ENCODE measurements at regions not wholly inside any gene's neighbourhood (a gene's known extent, or its start where the extent isn't known, plus 50 kb on each side); places are given as distances from the start of the nearest gene placed in this dataset.
A peak's percentile ranks its signal among the peaks of the same experiment; 100 is the strongest.
"Not testable (repeated sequence)": the region's sequence is repeated elsewhere in the genome, so short reads cannot be mapped to it uniquely, and the experiment has no call there.

DNA sequence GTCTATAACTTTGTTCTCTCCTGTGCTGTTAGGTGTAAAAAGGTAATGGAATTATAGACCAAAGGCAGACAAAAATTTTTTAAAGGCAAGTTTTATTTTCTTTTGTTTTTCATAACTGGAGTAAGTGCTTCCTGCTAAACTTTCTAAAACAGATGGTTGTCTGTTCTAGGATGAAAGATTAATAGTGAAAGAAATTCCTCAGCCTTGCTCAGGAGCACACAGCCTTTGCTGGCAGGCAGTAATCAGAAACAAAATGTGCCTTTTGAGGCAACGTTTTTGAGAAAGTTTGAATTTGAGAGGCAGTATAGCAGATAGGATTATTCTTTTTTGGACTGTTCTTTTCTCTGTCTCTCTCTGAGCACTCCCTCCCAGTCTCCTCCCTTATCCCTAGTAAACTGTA is 2749.5 kb downstream of the PCDH9 start:
- no peak for DNase-seq

DNA sequence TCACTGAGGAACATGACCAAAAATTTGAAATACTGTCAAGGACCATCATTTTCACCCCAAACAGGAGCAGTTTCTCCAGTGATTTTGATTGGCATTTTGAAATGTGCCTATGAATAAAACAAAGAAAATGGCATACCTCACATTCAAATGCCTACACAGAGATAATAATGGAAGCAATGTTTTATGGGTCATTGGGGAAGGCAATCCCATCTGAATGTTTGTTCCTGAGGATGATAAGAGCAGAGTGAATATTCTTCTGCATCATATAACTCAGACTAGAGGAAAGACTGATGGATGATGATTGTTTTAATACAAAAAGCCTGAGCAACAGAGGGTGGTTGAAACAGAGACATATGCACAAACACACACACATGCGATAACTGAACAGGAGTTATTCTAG is 2749.9 kb downstream of the PCDH9 start:
- DNase-seq = no peak

DNA sequence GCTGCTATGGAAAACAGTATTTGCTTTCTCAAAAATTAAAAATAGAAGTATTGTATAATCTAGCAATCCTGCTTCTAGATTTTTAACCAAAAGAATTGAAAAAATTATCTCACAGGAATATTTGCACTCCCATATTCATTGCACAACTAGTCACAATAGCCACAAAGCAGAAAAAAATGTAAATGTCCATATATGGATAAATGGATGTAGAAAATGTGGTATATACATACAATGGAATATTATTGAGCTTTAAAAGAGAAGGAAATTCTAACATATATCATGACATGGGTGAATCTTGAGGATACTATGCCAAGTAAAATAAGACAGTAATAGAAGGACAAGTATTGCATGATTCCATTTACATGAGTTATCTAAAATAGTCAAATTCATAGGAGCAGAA is 2753.0 kb downstream of the PCDH9 start:
- no peak for DNase-seq

DNA sequence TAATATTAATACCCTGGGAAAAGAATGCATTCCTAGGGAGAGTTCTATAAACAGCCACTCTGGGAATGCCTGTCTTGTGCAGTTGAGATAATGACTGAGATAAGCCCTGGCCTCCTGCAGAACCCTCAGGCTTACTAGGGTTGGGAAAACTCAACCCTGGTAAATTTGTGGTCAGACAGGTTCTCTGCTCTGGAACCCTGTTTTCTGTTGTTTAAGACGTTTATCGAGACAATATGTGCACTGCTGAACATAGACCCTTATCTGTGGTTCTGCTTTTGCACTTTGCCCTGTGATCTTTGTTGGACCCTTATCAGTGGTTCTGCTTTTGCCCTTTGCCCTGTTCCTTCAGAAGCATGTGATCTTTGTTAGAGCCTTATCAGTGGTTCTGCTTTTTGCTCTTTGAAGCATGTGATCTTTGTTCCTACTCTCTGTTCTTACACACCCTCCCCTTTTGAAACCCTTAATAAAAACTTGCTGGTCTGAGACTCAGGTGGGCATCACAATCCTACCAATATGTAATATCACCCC is 2754.0 kb downstream of the PCDH9 start:
- DNase-seq = not testable (repeated sequence)

DNA sequence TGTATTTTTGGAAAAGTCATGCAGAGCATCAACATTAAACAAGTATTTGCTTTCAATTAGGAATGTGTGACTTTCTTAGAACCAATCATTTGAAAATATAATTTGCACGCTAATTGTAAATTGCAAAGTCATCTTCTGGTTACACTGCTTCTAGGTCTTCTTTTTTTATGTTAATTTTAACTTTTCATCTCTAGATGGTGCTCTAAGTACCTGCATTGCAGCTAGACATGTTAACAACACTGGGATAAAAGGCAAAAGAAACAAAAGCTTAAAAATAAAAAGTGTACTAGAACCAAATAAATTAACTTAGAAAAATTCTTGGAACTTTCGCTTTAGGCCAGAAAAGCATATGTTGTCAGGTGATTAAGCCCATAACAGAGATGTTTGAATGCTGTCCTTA is 2758.2 kb downstream of the PCDH9 start:
- no peak for DNase-seq

DNA sequence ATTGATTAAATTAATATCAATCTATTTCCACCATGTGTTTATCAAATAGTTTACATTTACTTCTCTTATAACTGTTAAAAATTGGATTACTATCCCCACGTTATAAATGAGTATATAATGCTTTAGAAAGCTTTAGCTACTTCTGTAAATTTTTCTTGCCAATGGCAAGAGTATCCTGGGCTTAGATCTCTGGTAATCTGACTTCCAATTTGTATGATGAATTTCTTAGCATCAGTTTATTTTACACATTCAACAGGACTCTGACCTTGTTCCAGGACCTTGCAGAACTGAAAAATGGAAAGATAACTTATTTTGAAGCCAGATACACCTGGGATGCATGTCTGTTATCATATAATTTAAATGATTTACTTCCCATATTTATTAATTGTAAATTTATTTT is 2759.4 kb downstream of the PCDH9 start:
- no peak for DNase-seq

DNA sequence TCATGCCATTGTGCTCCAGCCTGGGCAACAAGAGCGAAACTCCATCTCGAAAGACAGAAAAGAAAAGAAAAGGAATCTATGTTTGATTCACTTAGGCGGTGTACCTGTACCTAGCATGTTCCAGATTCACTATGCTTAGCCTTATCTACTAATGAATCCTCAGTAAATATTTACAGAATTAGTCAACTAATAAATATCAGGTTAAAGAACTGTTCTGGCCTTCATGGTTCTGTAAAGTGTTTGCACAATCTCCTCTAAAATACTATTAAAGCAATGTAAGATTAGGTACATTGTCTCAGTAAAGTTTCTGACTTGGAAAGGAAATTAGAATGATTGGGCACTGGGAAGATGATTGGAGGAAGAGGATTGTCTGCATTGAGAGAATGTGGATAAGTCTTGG is 2770.4 kb downstream of the PCDH9 start:
- no peak for DNase-seq

DNA sequence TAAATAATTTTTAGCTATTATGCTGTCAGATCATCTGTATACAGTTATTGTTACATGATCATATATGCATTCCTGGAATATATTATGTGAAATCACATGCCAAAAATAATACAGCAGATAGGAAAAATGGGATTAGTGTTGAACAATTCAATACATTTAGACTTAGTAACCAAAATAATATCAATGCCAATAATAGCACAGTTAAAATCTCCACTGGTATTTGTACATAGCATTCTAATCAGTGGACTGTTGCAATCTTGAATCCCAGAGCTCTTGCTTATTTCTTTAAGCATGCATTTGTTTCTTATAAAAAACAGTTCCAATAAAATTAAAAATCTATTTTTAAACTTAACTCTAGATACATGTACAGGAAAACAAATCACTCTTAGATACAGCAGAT is 2772.2 kb downstream of the PCDH9 start:
- DNase-seq = no peak

DNA sequence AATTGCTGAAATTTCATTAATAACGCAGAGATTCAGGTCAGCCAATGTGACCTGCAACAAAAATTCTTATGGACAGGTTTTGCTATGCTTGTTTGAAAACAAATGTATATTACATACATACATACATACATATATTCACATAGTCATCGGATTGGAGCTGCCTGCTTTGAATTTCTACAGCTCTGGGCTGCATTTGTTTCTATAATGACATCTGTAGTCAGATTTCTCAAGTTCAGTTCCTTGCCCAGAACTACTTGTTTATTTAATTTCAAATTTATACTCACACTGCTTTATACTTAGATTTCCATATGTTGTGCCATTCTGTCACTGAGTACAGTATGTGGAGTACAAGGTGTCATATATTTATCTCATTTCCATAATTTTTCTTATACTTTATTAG is 2775.0 kb downstream of the PCDH9 start:
- DNase-seq = no peak

DNA sequence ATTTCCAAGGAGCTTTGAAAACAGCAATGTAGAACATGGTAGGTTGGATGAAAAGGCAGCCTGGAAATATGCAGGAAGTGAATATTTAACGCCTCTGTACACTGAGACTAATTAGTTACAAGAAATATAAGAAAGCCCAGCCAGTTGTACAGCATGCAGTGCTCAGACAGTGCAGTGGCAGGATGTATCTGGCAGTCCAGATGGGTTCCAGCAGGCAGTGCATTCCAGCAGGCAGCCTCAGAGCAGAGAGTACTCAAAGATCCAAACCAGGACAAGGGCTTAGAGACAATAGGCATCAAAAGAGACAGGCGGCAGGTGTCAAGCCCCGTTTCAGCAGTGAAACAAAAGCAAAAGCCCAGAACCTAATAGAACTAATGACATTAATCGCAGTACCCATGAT is 2776.3 kb downstream of the PCDH9 start:
- no peak for DNase-seq

DNA sequence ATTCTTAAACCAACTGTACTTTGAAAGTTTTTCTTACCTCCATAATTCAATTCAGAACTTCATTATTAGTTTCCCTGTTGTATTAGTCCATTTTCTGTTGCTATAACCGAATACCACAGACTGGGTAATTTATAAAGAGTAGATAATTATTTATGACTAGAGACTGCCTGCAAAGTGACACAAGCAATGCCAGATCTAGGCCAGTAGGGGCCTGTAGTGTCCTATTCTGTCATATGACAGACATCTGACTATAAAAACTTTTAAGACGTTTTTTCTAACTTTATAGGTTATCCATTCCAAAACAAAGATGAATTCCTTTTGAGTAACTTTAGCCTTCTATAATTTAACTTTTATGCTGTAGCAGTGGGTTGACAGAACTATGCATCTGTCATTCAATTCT is 2783.8 kb downstream of the PCDH9 start:
- no peak for DNase-seq

DNA sequence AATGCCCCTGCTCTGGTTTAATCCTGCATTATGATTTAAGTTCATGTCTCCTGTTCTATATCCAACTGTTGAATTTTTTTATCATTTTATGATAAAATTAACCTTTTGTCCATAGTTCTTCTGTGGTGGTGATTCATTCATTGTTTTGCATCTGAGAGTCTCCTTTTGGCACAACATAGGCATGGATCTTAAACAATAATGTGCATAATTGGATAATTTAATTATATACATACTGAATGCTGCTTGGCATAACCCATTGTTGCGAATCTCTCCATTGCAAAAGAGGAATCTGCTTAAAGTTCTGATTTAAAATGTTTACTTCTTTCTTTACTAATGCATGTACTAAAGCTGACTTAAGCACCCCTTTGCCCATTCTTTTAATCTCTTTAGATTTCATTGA is 2788.4 kb downstream of the PCDH9 start:
- no peak for DNase-seq

DNA sequence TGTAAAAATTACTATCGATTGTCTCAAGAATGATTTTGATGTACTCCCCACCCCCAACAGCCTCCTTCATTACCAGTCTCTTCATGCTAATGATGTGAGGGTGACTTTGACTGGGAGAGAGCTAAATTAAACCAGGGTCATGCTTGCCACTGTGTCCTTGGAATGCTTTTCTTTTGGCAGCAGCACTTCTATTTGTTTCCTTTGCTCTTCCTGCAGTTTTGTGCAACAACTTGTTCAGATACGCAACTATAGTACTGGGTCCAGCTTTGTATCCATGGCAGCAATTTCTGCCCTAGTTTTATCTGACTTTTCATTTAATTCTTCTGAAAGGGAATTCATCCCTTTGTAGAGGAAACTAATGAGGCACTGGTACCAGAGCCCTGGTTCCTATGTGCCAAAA is 2792.1 kb downstream of the PCDH9 start:
- no peak for DNase-seq

DNA sequence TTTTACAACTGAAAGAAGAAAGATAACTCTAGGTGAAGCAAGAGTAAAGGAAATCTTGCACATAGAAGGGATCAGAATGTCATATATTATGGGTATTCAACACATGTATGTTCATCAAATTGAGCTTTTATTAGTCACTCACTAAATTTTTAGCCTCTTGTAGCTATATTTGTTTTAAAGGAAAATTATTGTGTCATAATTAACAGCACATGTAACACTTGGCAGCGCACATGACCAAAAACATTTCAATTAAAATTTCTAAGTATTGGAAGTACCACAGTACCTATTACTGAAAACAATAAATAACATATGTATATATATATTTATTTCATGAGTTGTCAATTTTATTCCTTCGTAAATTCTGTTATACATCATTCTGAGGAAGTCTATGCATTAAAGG is 2800.4 kb downstream of the PCDH9 start:
- DNase-seq = no peak

DNA sequence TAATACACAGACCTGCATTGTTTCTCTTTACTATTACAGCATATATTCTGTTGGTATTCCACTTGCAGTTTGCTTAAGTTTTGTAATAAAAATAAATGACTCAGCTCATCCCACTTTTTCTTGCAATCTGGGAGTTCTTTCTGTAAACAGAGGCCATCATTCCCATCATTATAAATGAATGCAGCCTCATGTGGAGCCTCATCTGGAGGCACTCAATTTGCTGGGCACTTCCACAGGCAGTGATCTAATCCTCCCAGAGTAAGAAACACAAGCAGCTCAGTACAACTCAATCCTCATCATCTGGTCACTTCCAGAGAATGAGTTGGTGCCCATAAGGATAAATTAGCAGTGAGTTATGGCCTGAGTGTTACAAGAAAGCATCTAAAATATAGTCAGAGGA is 2801.9 kb downstream of the PCDH9 start:
- DNase-seq = no peak

DNA sequence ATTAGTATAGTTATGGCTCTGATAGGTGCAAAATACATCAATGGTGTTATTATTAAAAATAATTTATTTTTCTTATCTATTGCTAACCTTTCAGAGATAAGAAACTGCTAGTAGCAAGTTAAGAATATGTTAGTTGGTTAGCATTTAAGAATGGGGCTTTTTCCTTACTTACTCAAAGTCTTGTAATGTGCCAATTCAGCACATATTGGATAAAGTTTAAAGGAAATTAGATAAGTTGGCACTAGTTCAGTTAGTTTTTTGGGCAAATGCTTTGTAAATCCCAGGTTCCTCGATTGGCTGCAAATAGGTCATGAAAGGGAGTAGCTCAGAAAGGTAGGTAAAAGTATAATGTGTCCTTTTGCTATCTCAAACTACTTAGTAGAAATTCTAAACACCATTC is 2806.7 kb downstream of the PCDH9 start:
- no peak for DNase-seq

DNA sequence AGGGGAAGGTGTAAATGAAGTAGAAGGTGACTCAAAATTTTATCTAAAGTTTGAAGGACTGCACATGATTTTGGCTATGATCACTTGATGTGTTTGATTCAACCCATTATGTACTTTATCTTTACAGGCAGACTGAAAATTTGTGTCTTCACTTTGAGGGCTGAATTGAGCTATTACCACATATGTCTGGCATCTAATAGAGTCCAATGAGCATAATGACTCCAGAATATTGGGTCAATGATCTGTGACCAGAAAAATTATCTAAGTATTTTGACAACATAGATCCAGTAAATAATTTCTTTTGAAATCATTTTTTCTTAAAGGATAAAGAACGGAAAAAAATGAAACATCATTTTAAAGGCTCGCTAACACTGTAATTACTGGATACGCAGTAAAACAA is 2810.0 kb downstream of the PCDH9 start:
- DNase-seq = no peak

DNA sequence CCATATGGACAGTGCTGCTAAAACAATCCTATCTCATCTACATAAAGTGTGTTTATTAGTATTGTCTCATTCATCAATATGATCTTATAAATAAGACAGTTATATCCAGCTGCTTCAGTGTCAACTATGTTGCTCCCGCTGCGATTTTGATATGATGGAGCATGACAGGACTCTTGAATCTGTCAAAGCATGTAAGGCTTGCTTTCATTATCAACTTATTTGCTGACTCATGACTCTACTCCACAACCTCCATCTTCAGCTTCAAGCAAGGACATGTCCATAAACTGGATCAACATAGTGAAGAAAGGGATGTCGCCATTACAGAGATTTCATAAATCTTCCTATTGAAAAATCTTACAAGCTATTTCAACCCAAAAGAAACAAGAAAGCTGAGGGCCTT is 2812.6 kb downstream of the PCDH9 start:
- no peak for DNase-seq

DNA sequence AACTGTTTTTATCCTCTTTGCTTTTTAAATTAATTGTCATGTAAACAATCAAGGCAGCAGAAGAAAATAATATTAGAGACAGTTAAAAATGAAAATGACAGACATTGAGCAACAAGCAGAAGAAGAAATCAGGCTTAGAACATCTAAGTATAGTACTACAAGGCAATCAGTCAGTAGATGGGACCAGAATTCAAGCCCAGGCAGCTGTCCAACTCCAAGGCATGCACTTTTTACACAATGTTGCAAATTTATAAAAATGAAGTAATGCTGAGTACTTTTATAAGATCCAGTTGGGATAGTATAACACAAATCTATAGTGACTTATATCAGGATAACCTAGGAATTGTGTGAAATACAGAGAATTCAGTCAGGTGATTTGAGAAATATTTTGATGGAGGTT is 2815.8 kb downstream of the PCDH9 start:
- no peak for DNase-seq

DNA sequence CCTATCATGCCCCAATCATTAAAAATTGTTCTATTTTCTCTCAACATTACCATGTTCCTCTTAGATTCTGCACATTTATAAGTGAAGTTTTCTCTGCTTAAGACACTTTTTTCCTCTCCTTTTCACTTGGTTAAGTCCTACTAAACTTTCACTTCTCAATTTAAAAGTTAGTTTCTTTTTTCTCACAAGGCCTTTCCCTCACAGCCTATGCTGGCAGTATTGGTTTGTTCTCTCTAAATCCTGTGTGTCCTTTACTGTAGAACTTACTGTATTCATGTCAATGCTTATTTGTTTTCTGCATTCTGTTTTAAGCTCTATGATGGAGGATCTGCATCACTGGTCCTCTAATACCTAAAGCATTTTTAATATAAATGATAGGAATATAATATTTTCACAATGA is 2816.6 kb downstream of the PCDH9 start:
- DNase-seq = no peak

DNA sequence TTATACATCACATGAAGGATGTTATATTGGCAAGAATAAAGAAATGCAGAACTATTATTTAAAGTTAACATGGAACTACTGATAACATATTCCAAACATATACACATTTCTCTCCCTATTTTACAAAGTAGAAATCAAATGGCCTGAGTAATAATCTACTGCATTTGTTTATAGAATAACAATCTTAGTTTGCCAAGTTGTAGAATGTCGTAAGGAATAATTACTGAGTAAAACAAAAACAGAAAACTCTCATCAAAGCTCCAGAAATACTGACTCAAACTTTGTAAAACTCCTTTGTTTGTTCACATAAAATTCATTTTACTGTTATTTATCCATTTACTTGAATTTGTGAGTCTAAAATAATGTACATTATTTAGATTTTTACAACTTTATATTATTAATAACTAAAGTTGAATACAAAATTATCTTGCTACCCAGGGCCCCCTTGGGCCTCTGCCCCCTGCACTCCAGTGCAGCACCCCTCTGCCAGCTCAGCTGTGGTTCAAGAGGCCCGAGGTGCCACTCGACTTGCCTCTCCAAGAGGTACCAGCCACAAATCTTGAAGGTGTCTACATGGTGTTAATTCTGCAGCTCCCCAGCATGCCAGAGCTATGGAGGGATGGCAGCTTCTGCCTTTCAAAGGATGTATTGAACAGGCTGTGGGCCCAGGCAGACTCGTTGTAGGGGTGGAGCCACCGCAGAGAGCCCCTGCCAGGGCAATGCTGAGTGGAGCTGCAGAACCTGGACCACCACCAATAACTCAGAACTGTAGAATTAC is 2819.7 kb downstream of the PCDH9 start:
- DNase-seq = no peak

DNA sequence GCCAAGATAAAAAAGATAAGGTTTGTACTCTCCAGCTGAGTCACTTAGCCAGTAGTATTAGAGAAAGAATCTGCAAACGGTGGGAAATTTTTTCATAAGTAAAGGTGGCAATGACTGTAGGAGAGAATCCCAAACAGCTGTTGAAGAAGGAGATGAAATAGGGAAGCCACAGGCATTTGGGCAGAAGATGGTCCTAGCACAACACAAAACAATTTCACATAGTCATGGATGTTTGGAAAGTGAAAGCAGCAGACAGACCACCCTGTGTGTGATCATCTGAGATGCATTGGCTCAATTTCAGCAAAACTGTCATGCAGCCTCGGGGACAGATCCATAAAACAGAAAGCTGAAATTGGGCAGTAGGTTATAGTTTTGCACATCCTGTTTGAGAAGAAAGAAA is 2832.4 kb downstream of the PCDH9 start:
- DNase-seq = peak; percentile 16

DNA sequence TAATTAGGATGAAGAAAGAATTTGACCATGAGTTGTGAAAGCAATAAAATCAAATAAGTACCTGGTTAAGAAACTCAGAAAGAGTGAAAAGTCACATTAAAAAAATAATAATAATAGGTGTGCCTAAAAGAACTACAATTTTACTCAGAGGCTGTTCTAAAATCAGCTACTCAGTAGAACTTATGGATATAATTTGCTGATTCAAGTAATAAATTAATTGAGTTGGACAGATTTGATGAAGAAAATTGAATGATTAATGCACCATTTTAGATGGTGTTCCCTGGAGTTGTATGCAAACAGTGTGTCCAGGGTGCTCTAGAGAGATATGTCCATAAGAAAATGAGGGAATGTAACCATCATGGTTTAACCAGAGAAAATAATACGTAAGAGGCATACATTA is 2852.5 kb downstream of the PCDH9 start:
- DNase-seq = no peak

DNA sequence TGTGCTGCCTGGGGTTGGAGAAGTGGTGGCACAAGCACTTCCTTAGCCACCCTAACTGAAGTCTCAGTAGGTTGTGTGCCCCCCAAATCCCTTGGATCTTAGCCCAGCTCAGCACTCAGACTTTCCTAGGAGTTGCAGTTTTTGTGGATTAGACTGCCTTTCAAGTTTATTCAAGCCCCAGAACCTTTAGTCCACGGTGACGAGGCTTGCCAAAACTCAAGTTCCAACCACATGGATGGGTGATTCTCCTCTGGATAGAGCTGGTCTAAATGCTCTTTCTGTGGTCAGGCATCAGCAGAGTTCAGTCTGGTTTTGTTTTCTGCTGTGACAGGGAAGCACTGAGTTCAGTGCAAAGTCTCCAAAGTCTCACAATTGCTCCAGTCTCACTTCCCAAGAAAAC is 2858.7 kb downstream of the PCDH9 start:
- DNase-seq = no peak

DNA sequence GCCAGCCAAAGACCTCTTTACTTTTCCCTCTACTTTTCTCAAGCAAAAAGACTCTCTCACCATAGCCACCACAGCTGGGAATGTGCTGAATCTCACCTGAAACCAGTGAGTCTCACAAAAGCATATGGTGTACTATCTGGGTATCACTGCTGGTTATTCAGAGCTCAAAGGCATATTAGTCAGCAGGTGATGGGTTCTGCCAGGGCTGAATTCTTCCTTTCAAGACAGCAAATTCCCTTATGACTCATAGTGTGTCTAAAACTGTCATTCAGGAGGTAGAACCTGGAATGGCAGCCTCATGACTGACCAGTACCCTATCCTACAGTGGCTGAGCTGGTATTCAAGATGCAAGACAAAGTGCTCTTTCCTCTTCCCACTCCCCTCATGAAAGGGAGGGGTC is 2859.1 kb downstream of the PCDH9 start:
- no peak for DNase-seq
